ENCODE measurements at regions not wholly inside any gene's neighbourhood (a gene's known extent, or its start where the extent isn't known, plus 50 kb on each side); places are given as distances from the start of the nearest gene placed in this dataset.

DNA sequence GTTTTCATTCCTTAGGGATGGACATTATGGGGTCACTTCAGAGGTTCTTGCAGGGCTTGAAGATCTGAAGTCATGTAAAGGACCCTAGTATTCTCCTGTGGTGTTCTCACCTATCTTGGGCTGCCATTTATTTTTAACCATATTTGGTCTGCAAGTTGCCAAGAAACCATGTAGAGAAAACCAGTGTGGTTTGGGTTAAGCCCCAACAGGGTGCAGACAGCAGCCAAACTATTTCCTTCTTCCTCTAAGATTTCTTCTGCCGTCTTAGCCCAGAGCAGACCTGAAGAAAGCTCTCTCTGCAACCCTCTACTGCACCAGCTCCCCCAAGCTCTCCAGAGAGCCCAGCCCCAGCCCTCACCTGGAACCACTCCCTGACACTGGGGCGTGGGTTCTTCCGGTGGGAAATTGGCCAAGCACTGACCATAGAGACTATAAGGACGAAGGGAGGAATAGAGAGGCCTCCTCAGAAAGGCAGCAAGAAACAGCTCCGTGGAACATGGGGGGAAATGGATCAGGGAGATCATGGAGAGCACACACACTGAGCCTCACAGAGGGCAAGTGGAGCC, 136.6 kb downstream of the SYF2 start:
- intact Hi-C loops (cut with DNase I): no loop called here
- no peaks in the 10 kb centered on the region for H3K36me3 ChIP-seq
- H3K9me3 ChIP-seq: no peaks in the 10 kb centered on the region
- no peak for DNase-seq (ENCODE audit: extremely low spot score in 2 of 2)
- H3K4me3 ChIP-seq: no peak overlapping the region
- TF ChIP-seq POLR2A (IDR thresholded peaks at IDR 0.05) (no peak), POLR2AphosphoS5 (IDR thresholded peaks at IDR 0.05; ENCODE audit: insufficient read depth in 1 of 2, low read depth in 1 of 2) (no peak)
- TF ChIP-seq, protein P1, sequence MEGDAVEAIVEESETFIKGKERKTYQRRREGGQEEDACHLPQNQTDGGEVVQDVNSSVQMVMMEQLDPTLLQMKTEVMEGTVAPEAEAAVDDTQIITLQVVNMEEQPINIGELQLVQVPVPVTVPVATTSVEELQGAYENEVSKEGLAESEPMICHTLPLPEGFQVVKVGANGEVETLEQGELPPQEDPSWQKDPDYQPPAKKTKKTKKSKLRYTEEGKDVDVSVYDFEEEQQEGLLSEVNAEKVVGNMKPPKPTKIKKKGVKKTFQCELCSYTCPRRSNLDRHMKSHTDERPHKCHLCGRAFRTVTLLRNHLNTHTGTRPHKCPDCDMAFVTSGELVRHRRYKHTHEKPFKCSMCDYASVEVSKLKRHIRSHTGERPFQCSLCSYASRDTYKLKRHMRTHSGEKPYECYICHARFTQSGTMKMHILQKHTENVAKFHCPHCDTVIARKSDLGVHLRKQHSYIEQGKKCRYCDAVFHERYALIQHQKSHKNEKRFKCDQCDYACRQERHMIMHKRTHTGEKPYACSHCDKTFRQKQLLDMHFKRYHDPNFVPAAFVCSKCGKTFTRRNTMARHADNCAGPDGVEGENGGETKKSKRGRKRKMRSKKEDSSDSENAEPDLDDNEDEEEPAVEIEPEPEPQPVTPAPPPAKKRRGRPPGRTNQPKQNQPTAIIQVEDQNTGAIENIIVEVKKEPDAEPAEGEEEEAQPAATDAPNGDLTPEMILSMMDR (IDR thresholded peaks at IDR 0.05): no peak
- no peak overlapping the region for H3K27ac ChIP-seq
- H3K4me1 ChIP-seq: no peaks in the 10 kb centered on the region
- no peaks in the 10 kb centered on the region for H3K27me3 ChIP-seq

DNA sequence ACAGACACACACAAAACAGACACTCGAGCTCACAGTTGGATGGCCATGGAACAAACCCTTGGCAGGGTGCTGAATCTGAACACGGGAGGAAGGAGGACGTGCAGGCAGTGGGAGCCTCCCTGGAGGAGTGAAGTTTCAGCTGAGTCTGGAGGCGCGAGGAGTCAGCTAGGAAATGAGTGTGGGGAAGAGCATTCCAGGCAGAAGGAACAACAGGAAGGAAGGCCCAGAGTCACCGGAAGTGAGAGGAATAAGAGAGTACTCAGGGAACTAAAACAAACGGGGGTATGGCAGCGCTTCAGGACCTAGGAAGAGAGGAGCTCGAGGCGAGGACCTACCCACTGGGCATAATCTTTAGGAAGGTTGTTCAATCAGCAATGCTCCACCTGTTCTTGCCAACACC, 137.3 kb downstream of the SYF2 start:
- Histone ChIP-seq H3K4me3 (no peak overlapping the region), H3K4me1 (no peaks in the 10 kb centered on the region), H3K27ac (no peak overlapping the region), H3K27me3 (no peaks in the 10 kb centered on the region), H3K9me3 (no peaks in the 10 kb centered on the region), H3K36me3 (no peaks in the 10 kb centered on the region)
- intact Hi-C loops (cut with DNase I): no loop called here
- TF ChIP-seq POLR2A (IDR thresholded peaks at IDR 0.05) (no peak), POLR2AphosphoS5 (IDR thresholded peaks at IDR 0.05; ENCODE audit: insufficient read depth in 1 of 2, low read depth in 1 of 2) (no peak)
- TF ChIP-seq, protein P1 (IDR thresholded peaks at IDR 0.05): no peak
- no peak for DNase-seq (ENCODE audit: extremely low spot score in 2 of 2)

DNA sequence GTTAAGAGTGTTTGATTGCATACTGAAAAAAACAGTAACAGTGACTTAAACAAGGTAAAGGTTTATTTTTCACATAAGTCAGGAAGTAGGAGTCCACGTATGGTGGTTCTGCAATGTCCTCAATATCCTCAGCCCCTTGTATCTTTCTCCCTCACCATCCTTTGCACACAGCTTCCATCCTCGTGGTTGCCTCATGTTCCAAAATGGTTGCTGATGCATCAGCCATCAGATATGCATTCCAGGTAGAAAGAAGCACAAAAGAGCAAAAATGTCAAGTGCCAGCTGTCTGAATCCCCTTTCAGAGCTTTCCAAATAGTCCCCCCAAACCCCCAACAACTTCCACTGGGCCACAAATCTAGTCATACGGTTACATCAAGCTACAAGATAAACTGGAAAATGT, 138.1 kb downstream of the SYF2 start:
- H3K9me3 ChIP-seq: no peaks in the 10 kb centered on the region
- TF ChIP-seq, protein P1 (IDR thresholded peaks at IDR 0.05): no peak
- TF ChIP-seq POLR2A (IDR thresholded peaks at IDR 0.05) (no peak), POLR2AphosphoS5 (IDR thresholded peaks at IDR 0.05; ENCODE audit: insufficient read depth in 1 of 2, low read depth in 1 of 2) (no peak)
- H3K4me1 ChIP-seq: no peaks in the 10 kb centered on the region
- H3K27ac ChIP-seq: no peak overlapping the region
- no peak for DNase-seq (ENCODE audit: extremely low spot score in 2 of 2)
- intact Hi-C loops (cut with DNase I): no loop called here
- no peak overlapping the region for H3K4me3 ChIP-seq
- no peaks in the 10 kb centered on the region for H3K36me3 ChIP-seq
- H3K27me3 ChIP-seq: no peaks in the 10 kb centered on the region

DNA sequence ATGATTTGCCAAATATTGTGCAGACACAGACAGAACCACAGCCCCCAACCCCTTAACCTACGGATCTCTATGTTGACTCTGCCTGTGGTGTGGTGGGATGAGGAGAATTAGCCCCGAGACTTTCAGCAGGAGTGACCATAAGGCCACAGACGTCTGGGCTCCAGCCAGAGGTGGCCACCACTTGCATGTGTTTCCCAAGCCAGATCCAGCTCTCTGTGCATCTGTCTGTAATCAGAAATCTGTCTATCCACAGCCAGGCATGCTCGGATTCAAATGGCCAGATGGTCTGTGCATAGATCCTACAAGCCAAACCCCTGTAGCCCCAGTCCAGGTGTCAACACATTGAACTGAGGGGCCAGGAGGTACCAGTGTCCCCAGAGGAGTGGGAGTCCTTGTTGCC, 140.6 kb downstream of the SYF2 start:
- Histone ChIP-seq H3K4me3 (no peak overlapping the region), H3K27ac (no peak overlapping the region), H3K36me3 (no peaks in the 10 kb centered on the region), H3K27me3 (no peaks in the 10 kb centered on the region), H3K4me1 (no peaks in the 10 kb centered on the region), H3K9me3 (no peaks in the 10 kb centered on the region)
- no peak for DNase-seq (ENCODE audit: extremely low spot score in 2 of 2)
- no peak for TF ChIP-seq POLR2AphosphoS5 (IDR thresholded peaks at IDR 0.05; ENCODE audit: insufficient read depth in 1 of 2, low read depth in 1 of 2)
- TF ChIP-seq, protein P1 (IDR thresholded peaks at IDR 0.05): no peak
- intact Hi-C loops (cut with DNase I): no loop called here

DNA sequence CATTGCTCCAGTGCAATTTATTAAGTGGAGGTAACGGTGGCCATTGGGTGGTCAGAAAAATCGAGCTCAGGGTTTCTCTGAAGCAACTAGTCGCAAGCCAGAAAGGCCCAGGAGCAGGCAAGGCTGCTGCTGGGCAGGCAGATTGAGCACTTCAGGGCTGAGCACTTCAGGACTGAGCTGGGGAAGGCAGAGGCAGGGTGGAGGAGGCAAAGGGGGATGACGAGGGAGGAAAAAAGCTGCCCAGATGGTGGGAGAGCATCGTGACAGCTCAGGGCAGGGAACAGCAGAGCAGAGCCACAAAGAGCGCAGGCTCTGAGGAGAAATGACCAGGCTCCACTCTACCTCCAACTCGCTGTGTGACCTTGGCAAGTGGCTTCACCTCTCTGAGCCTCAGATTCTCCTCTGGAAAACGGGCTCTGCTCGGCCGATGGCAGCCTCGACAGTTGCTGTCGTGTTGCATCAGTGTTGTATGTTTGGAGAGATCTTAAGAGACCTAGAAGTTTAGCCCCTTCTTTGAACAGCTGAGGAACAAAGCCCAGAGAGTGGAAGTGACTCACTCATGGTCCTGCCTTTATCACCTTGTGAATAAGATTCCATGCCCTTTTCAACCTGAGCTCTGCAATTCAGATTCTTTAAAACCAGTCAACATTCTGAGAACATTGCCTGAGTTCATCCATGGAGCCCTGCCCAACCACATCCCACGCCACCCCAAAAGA, 141.4 kb downstream of the SYF2 start:
- Histone ChIP-seq H3K27ac (no peak overlapping the region), H3K27me3 (no peaks in the 10 kb centered on the region), H3K4me1 (no peaks in the 10 kb centered on the region), H3K9me3 (no peaks in the 10 kb centered on the region), H3K36me3 (no peaks in the 10 kb centered on the region), H3K4me3 (no peak overlapping the region)
- TF ChIP-seq POLR2A (IDR thresholded peaks at IDR 0.05) (no peak), POLR2AphosphoS5 (IDR thresholded peaks at IDR 0.05; ENCODE audit: insufficient read depth in 1 of 2, low read depth in 1 of 2) (no peak)
- TF ChIP-seq, protein P1 (IDR thresholded peaks at IDR 0.05): no peak
- intact Hi-C loops (cut with DNase I): no loop called here
- no peak for DNase-seq (ENCODE audit: extremely low spot score in 2 of 2)
